SK-N-SH (cell line): ENCODE measurements at regions not wholly inside any gene's neighbourhood (a gene's known extent, or its start where the extent isn't known, plus 50 kb on each side); places are given as distances from the start of the nearest gene placed in this dataset.
A peak's percentile ranks its signal among the peaks of the same experiment; 100 is the strongest.

Experiments
- CTCF ChIA-PET: fragments of 300-600, 350-600 bp; formaldehyde crosslinking; extraction: SDS; loops from one replicate; lab custom pipeline; 2021; lab: Yijun Ruan, JAX
- POLR2A ChIA-PET: fragments of 350-600 bp; sonication (Branson Sonifier 250); formaldehyde crosslinking; extraction: SDS; loops from one replicate; lab custom pipeline; 2020; ENCODE audit warnings: antibody characterized with exemption, inconsistent platforms; lab: Yijun Ruan, JAX
- DNase-seq: peaks from one replicate; pipeline ENCODE4 v3.0.0; 2012
- H2AFZ ChIP-seq: fragments of 200-600 bp; sonication (generic); 2 replicates; pipeline ENCODE4 v1.8.1; 2016; ENCODE audit warnings: antibody characterized with exemption, mild to moderate bottlenecking, low read depth
- H3F3A ChIP-seq: fragments of 200-600 bp; sonication (generic); replicated peaks from 2 replicates; pipeline ENCODE3; 2016; ENCODE audit warnings: antibody characterized with exemption, mild to moderate bottlenecking; ENCODE audit not compliant: insufficient read depth
- H3K27ac ChIP-seq, 2 experiments: fragments of 200-500 bp in 1 of 2; fragments of 200-600 bp in 1 of 2; sonication (Bioruptor generic) in 1 of 2; sonication (generic), shearing (Covaris generic) in 1 of 2; 2 replicates each; pipeline versions ENCODE4 v1.5.1 to v1.6.1; 2014 to 2016; ENCODE audit warnings: low read depth in 2 of 2, inconsistent platforms in 1 of 2, low read length in 1 of 2, mild to moderate bottlenecking in 1 of 2, mixed read lengths in 1 of 2
- H3K27me3 ChIP-seq: fragments of 200-600 bp; sonication (generic), shearing (Covaris generic); 2 replicates; pipeline ENCODE4 v1.6.1; 2016; ENCODE audit warnings: mixed run types; ENCODE audit not compliant: insufficient read depth
- H3K36me3 ChIP-seq, 2 experiments: fragments of 200-500 bp in 1 of 2; fragments of 200-600 bp in 1 of 2; sonication (Bioruptor generic) in 1 of 2; sonication (generic) in 1 of 2; replicated peaks in 1 of 2; 2 replicates each; pipeline versions ENCODE3 to v1.5.1; 2014 to 2016; ENCODE audit warnings: low read length in 1 of 2, mild to moderate bottlenecking in 1 of 2; ENCODE audit not compliant: insufficient read depth in 2 of 2, control insufficient read depth in 1 of 2
- H3K4me1 ChIP-seq, 2 experiments: fragments of 200-500 bp in 1 of 2; fragments of 200-600 bp in 1 of 2; sonication (Bioruptor generic) in 1 of 2; sonication (generic), shearing (Covaris generic) in 1 of 2; 2 replicates each; pipeline versions ENCODE4 v1.5.1 to v1.6.1; 2014 to 2016; ENCODE audit warnings: low read depth in 1 of 2, low read length in 1 of 2, mixed run types in 1 of 2; ENCODE audit not compliant: insufficient read depth in 2 of 2, control insufficient read depth in 1 of 2
- H3K4me2 ChIP-seq: fragments of 200-600 bp; sonication (generic), shearing (Covaris generic); 2 replicates; pipeline ENCODE4 v1.6.1; 2017; ENCODE audit warnings: mixed run types
- H3K4me3 ChIP-seq, 2 experiments: fragments of 200-500 bp in 1 of 2; fragments of 200-600 bp in 1 of 2; sonication (Bioruptor generic) in 1 of 2; sonication (generic), shearing (Covaris generic) in 1 of 2; 2 replicates each; pipeline versions ENCODE4 v1.5.1 to v1.8.1; 2014 to 2016; ENCODE audit warnings: low read depth in 2 of 2, inconsistent platforms in 1 of 2, low read length in 1 of 2, mild to moderate bottlenecking in 1 of 2, mixed read lengths in 1 of 2, moderate library complexity in 1 of 2
- H3K79me2 ChIP-seq: fragments of 200-600 bp; sonication (generic); 2 replicates; pipeline ENCODE4 v1.8.1; 2017; ENCODE audit warnings: mild to moderate bottlenecking; ENCODE audit not compliant: insufficient read depth
- H3K9ac ChIP-seq: fragments of 200-600 bp; sonication (generic); 2 replicates; pipeline ENCODE4 v1.6.1; 2017; ENCODE audit warnings: mixed run types
- H3K9me2 ChIP-seq: fragments of 200-600 bp; sonication (generic); 2 replicates; pipeline ENCODE4 v1.6.1; 2017; ENCODE audit warnings: mixed run types
- H3K9me3 ChIP-seq: fragments of 200-600 bp; sonication (generic); 2 replicates; pipeline ENCODE4 v1.6.1; 2017; ENCODE audit warnings: mixed run types, mild to moderate bottlenecking, moderate library complexity
- H4K20me1 ChIP-seq: fragments of 200-600 bp; sonication (generic); 2 replicates; pipeline ENCODE4 v1.6.1; 2017; ENCODE audit warnings: mild to moderate bottlenecking, mixed run types; ENCODE audit not compliant: insufficient read depth
- FOXJ3 ChIP-seq: sonication (generic); formaldehyde crosslinking; IDR thresholded peaks from 2 replicates; pipeline ENCODE4 v1.5.1; 2020; ENCODE audit warnings: mild to moderate bottlenecking, missing genetic modification reagents
- FOXM1 ChIP-seq: IDR thresholded peaks from 2 replicates; pipeline ENCODE4 v1.4.0; 2012; ENCODE audit warnings: low read depth, mild to moderate bottlenecking
- GABPA ChIP-seq: IDR thresholded peaks from 2 replicates; pipeline ENCODE4 v1.4.0; 2012; ENCODE audit warnings: low read depth, mild to moderate bottlenecking
- JUND ChIP-seq: IDR thresholded peaks from 2 replicates; pipeline ENCODE4 v1.4.0; 2012
- MAX ChIP-seq: IDR thresholded peaks from 2 replicates; pipeline ENCODE4 v1.4.0; 2012; ENCODE audit warnings: low read depth
- MEF2A ChIP-seq: IDR thresholded peaks from 2 replicates; pipeline ENCODE4 v1.4.0; 2012; ENCODE audit warnings: low read depth, borderline replicate concordance
- MXI1 ChIP-seq: IDR thresholded peaks from 2 replicates; pipeline ENCODE4 v1.6.1; 2012; ENCODE audit warnings: mild to moderate bottlenecking, low read depth, low read length, improper control_type of control experiment
- PBX3 ChIP-seq: IDR thresholded peaks from 2 replicates; pipeline ENCODE4; 2012
- POLR2AphosphoS5 ChIP-seq: IDR thresholded peaks from 2 replicates; pipeline ENCODE4 v1.6.1; 2012; ENCODE audit warnings: low read depth, low read length
- REST ChIP-seq: IDR thresholded peaks from 2 replicates; pipeline ENCODE4 v1.6.1; 2012; ENCODE audit warnings: mild to moderate bottlenecking, low read depth, low read length, moderate library complexity
- RFX5 ChIP-seq: IDR thresholded peaks from 2 replicates; pipeline ENCODE4 v1.6.1; 2012; ENCODE audit warnings: mild to moderate bottlenecking, improper control_type of control experiment, low read length
- SIN3A ChIP-seq: IDR thresholded peaks from 2 replicates; pipeline ENCODE4 v1.6.1; 2012; ENCODE audit warnings: low read depth, mild to moderate bottlenecking, low read length, moderate library complexity, borderline replicate concordance
- TEAD4 ChIP-seq: IDR thresholded peaks from 2 replicates; pipeline ENCODE4 v1.4.0; 2012; ENCODE audit warnings: mild to moderate bottlenecking, borderline replicate concordance; ENCODE audit not compliant: insufficient read depth
- USF2 ChIP-seq: fragments of 150-350 bp; IDR thresholded peaks from 2 replicates; pipeline ENCODE4 v1.6.1; 2017; ENCODE audit warnings: antibody characterized with exemption, low read length, low read depth, borderline replicate concordance
- YY1 ChIP-seq: IDR thresholded peaks from 2 replicates; pipeline ENCODE4 v1.4.0; 2012; ENCODE audit warnings: low read depth, mild to moderate bottlenecking
- ZBTB33 ChIP-seq: IDR thresholded peaks from 2 replicates; pipeline ENCODE4 v1.4.0; 2012; ENCODE audit warnings: low read depth, borderline replicate concordance
- WGBS: methylation state at CpG from one replicate; pipeline ENCODE4 v1.1.6; 2017; ENCODE audit warnings: low lambda C conversion rate; 5-methylcytosine and 5-hydroxymethylcytosine counted together

- Histone ChIP-seq H3K79me2 (no peaks in the 10 kb centered on the region), H3K9ac (no peak overlapping the region), H3K9me2 (no peaks in the 10 kb centered on the region), H3K4me3 (no peak overlapping the region), H3F3A (no peaks in the 10 kb centered on the region), H3K27me3 (no peaks in the 10 kb centered on the region; the same call in 1 of the 2 replicates), H3K4me1 (peaks cover 0 to 4% of the 10 kb centered on the region in 2 experiments; a peak in 2 of 4 replicates), H2AFZ (no peak overlapping the region), H3K27ac (no peak overlapping the region), H3K4me2 (no peak overlapping the region), H4K20me1 (no peaks in the 10 kb centered on the region), H3K9me3 (no peaks in the 10 kb centered on the region), H3K36me3 (no peaks in the 10 kb centered on the region)
- no peak for TF ChIP-seq MEF2A
- TF ChIP-seq FOXJ3 (CRISPR knock-in tag) = no peak
- no peak for TF ChIP-seq JUND
- no peak for TF ChIP-seq REST
- no peak for TF ChIP-seq RFX5
- TF ChIP-seq GABPA = no peak
- TF ChIP-seq FOXM1 = no peak
- TF ChIP-seq SIN3A = no peak
- TF ChIP-seq TEAD4 = no peak
- TF ChIP-seq ZBTB33 = no peak
- no peak for TF ChIP-seq POLR2AphosphoS5
- no peak for TF ChIP-seq YY1
- TF ChIP-seq MXI1 = no peak
- TF ChIP-seq MAX = no peak
- TF ChIP-seq USF2 = no peak
- TF ChIP-seq PBX3 = no peak
- ChIA-PET POLR2A (no interaction called here), CTCF (interaction anchor here (0.6 to 1.6 kb wide), 3 partner anchors 11 to 15 kb away, joined by 3 to 4 read pairs (median 3); no protein-coding TSS in a partner anchor)
- DNase-seq = peak; percentile 41
- WGBS = 55% methylated on average over 10 of the region's 10 CpGs
These were observed 264.7 kb upstream of the ID2 start for GRCh38 chr2:8416849-8417832.
